KG1 (cell line): ENCODE measurements at regions not wholly inside any gene's neighbourhood (a gene's known extent, or its start where the extent isn't known, plus 50 kb on each side); places are given as distances from the start of the nearest gene placed in this dataset.
"Not testable (repeated sequence)": the region's sequence is repeated elsewhere in the genome, so short reads cannot be mapped to it uniquely, and the experiment has no call there.

Experiments used
- DNase-seq: peaks from one replicate; lab custom pipeline; 2025; lab: John Stamatoyannopoulos, UW

GRCh38 chr2:59181347-59181746, 940.2 kb upstream of the FANCL start:
- DNase-seq = no peak

GRCh38 chr2:59180621-59181020, 939.5 kb upstream of the FANCL start:
- DNase-seq = no peak

DNA sequence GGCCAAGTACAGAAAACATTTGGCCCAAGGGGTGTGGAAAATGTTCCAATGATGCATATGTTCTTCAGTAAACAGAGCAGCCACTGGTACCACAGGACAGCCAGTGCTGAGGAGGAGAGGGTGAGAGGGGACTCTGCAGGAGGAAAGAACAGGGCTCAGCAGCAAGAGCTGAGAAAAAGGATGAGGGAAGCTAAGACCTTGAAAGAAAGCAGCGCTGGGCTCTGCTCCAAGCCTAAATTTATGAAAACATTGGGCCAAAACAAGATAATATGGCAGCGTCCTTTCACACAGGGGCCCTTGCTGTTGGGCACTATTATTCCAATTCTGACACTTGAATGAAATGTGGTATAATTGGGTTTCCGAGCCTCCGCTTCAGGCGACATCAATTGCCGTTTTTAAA, 939.0 kb upstream of the FANCL start:
- DNase-seq = no peak

GRCh38 chr2:59177748-59178147, 936.6 kb upstream of the FANCL start:
- DNase-seq = no peak

- no peak for DNase-seq
These were observed 935.6 kb upstream of the FANCL start for GRCh38 chr2:59176737-59177136.

GRCh38 chr2:59174536-59175243, 933.6 kb upstream of the FANCL start:
- DNase-seq = no peak

DNA sequence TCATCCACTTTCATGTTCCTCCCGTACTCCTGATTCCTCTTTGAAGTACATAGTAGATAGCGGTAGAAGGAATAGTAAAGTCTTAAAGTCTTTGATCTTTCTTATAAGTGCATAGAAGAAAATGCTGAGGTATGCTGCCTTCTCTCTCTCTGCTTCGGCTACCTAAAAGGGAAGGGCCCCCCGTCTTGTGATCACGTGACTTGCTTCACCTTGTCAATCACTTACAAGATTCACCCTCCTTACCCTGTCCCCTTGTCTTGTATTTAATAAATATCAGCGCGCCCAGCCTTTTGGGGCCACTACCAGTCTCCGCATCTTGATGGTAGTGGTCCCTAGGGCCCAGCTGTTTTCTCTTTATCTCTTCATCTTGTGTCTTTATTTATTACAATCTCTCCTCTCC, 932.2 kb upstream of the FANCL start:
- DNase-seq = no peak

- DNase-seq = no peak
These were observed 929.9 kb upstream of the FANCL start for GRCh38 chr2:59171019-59171418.

- DNase-seq = no peak
These were observed 927.6 kb upstream of the FANCL start for GRCh38 chr2:59168766-59169165.

DNA sequence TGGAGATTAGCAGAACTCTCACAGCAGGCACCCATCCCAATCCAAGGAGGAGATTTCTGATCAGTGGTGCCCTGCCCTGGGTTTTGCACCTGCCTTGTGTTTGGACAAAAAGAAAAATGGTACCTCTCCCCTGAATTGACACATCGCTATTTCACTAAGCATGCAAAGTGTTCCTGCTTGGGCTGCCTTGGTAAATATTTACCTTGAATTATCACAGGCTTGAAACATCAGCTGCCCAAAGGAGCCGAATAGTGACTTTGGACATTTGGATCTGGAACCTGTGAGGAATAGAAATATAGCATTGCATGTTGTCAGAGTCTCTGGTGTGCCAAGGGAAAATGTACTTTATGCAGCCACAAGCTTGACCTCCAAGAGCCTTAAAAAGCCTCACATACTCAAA, 926.4 kb upstream of the FANCL start:
- no peak for DNase-seq

DNA sequence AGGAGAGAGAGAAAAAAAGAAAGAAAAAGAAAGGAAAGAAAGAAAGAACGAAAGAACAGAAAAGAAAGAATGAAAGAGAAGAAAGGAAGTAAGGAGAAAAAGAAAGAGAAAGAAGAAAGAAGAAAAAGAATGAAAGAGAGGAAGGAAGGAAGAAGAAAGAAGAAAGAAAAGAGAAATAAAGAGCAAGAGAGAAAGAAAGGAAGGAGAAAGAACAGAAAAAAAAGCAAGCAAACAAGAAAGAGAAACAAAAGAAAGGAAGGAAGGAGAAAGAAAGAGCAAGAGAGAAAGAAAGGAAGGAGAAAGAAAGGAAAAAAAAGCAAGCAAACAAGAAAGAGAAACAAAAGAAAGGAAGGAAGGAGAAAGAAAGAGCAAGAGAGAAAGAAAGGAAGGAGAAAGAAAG, 916.8 kb upstream of the FANCL start:
- not testable (repeated sequence) for DNase-seq

DNA sequence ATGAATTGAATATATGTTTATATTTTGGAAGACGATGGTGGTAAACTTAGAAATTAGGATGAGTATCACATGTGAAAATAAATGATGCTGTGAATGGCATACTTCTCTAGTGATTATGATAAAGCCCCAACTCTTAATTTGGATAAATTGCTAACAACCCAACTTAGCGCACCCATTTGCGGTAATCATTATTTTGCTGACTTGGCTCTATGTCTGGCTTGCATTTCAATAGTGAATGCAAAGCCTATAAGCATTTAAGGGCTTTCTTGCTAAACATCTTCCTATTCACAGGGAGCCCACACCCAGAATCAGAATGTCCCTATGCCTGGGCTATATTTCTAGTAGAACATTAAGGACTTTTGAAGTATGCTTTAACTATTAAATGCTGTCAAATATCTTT, 910.7 kb upstream of the FANCL start:
- no peak for DNase-seq

GRCh38 chr2:59150217-59150849, 909.2 kb upstream of the FANCL start:
- DNase-seq = no peak

GRCh38 chr2:59149271-59149670, 908.1 kb upstream of the FANCL start:
- no peak for DNase-seq

DNA sequence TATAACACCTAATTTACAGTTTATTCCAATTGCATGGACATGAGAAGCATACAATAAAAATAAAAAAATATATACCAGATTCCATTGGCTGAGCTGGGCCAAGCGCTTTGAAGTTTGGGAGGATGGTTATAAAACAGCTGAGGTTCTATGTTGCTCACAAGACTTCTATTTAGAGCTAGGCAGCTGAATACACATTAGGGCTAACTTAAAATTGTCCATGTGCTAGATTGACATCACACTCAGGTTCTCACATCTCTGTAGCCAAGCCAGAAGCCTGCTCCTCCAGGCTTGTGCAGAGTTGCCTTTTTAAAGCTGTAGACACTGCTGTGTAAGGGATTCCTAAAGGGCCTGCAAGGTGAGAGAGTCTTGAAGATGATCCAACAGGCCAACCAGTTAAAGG, 871.1 kb upstream of the FANCL start:
- DNase-seq = no peak

- no peak for DNase-seq
These were observed 855.8 kb upstream of the FANCL start for GRCh38 chr2:59096973-59097372.

DNA sequence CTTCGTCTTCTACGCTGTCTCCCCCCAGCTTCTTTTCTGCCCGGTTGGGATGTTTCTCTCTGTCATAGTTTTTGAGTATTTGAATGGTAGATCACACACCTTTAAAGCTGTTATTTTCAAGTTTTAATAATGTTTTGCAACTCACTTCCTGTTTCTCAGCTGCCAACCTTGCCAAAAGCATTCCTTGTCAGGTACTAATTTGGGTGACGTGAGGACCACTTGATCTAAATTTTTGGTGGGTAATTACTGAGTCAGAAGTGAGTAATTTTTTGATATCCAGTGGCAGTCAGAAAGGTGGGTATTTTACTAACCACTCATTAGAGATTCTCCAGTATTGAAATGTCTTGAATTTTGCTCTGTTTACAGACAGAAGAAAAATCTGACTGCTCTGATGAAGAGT, 852.4 kb upstream of the FANCL start:
- DNase-seq = no peak

GRCh38 chr2:59084326-59084725, 843.2 kb upstream of the FANCL start:
- DNase-seq = no peak

- DNase-seq = no peak
These were observed 842.1 kb upstream of the FANCL start for GRCh38 chr2:59083075-59083828.

DNA sequence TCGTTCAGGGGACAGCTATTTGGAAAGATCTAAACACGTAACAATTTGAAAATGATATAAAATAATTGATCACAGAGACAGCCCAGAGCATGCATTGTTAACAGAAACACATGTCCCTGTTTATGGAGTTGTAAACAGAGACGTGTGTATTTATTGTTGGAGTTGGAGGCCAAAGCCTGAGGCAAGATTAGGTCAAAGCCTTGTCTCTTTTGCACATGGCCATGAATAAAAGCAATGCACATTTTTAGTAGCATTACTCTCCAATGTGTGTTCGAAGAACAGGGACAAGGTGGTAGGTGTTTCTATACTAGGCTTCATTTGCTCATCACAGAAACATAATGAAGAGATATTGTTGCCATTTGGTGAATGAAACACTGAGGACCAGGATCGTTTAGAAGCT, 841.5 kb upstream of the FANCL start:
- DNase-seq = no peak

DNA sequence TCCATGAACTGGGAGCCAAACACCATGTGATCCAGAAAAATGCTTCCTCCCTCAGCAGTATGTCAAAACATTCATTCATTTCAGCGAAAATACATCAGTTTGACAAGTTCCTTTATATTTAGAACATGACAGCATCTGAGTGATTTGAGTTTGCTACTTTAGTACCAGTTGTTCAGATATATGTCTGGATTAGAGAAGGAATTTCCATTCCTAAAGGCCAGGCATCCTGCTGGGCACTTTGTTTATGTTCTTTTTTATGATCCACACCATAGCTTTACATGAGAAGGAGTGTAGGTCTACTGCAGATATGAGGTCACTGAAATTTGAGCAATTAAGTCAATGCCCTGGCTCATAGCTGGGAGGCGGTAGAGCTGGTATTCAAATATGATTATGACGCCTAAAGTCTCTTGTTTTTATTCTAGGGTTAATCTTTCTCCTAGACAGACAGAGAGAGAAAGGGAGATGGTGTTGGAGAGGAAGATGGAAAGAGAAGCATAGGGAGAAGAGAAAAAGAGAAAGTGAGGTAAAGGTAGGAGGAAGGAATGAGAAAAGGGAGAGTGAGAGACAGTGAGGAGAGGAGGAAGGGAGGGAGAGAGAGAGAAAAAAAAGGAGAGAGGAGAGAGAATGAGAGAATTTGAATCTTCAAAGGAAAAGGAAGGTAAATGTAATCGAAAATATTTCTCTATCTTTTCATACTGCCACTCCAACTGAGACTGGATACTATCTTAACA, 839.5 kb upstream of the FANCL start:
- no peak for DNase-seq

- no peak for DNase-seq
These were observed 836.9 kb upstream of the FANCL start for GRCh38 chr2:59077981-59078531.
